ENCODE measurements at regions not wholly inside any gene's neighbourhood (a gene's known extent, or its start where the extent isn't known, plus 50 kb on each side); places are given as distances from the start of the nearest gene placed in this dataset.

- no peak for DNase-seq (ENCODE audit: low read depth in 2 of 3, low spot score in 1 of 3)
Measured at GRCh38 chr13:105474983-105475610, 1060.4 kb downstream of the EFNB2 start.

- DNase-seq (ENCODE audit: low read depth in 2 of 3, low spot score in 1 of 3): no peak
Measured at GRCh38 chr13:105471673-105472072, 1063.8 kb downstream of the EFNB2 start.

DNA sequence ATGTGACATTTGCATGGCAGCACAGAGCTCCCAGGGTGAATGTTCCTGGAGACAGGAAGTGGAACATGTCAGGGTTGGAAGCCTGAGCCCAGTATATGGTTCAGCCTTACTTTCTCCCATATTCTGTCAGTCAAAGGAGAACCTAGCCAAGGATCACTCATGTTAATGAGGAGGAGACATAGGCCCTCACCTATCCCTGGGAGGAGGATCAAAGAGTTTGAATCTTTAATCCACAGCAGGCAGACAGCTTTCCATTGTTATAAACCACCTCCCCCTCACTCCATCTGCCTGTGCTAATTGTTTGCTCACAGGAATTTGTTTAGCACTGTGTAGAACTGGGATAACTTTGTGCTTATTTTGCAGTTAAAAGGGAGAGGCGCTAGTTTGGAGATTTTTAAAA lies 1069.1 kb downstream of the EFNB2 start:
- no peak for DNase-seq (ENCODE audit: low read depth in 2 of 3, low spot score in 1 of 3)

GRCh38 chr13:105465745-105466144 lies 1069.7 kb downstream of the EFNB2 start, which contains the start of gene DAOA:
TSS of gene DAOA (plus strand) at chr13:105466045.
- DNase-seq (ENCODE audit: low read depth in 2 of 3, low spot score in 1 of 3): no peak

GRCh38 chr13:105465251-105465650 lies 1070.2 kb downstream of the EFNB2 start:
- no peak for DNase-seq (ENCODE audit: low read depth in 2 of 3, low spot score in 1 of 3)

DNA sequence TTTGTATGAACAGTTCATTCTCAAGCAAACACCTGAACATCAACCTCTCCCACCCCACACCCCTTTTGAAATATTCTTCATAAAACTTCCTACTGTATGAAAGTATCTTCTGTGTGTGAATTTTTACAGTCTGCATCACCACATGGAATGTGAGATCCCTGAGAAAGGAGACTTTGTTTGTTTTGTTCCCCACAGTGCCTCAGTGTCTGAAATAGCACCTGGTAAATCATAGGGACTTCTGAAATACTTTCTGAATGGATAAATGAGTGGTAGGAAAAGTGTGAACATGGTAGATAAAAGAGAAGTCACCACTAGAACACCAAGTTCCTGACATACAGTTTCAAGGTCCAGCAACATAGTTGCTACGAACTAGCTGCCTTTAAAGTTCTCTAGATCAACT lies 1071.2 kb downstream of the EFNB2 start:
- DNase-seq (ENCODE audit: low read depth in 2 of 3, low spot score in 1 of 3): no peak

DNA sequence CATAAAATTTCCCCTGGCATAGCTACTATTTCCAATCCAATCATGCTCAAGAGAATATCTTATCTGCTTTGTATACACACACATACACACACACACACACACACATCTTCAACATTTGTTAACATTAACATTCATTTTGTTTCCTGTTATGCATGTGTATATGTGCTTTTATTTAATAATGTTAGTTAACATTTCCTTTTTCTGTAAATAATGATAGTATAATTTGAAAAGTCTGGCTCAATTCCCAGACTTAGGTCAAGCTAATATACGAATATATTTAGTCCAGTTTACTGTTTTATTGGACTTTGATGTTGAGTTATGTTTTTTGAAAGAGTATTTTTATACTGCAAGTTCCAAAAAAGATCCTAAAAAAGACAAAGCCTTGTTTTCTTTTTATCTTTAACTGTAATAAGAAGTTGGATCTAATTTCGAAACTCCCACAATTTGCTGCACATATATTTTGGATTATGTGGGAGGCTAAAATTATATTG lies 1072.4 kb downstream of the EFNB2 start:
- DNase-seq (ENCODE audit: low read depth in 2 of 3, low spot score in 1 of 3): no peak

DNA sequence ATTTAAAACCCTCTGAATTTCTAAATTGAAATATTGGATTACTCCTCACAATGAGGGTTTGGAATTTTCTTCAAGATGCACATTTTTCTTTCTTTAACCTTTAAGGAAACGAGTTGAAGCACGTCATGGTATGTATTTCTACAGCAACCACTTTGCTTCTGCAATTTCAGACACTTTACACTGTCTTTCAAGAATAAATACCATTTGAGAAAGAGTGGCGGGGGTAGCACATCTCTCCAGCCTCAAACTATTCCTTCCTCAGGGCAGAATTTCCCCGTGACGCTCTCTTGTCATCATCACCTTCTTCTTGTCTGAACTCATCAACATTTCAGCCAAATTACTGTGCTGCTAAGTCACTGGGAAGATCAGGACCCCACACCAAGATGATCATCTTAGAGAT lies 1073.4 kb downstream of the EFNB2 start:
- DNase-seq (ENCODE audit: low read depth in 2 of 3, low spot score in 1 of 3): no peak

DNA sequence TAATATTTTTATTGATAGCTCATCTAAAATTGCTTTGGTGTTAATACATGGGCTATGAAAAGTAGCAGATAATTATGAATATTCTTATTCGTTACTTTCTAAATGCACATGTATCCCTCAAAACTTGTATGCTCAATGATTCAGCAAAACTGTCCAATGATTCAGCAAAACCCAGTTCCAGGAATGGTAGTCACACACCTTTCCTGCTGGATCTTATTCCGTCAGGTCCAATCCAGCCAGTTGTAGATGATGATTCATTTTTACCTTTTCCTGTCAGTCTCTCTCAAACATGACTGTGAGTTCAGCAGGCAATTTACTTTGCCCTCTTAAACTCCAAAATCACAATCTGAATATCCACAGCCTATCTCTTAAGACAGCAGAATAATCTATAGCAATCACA lies 1082.6 kb downstream of the EFNB2 start:
- DNase-seq (ENCODE audit: low read depth in 2 of 3, low spot score in 1 of 3): no peak

DNA sequence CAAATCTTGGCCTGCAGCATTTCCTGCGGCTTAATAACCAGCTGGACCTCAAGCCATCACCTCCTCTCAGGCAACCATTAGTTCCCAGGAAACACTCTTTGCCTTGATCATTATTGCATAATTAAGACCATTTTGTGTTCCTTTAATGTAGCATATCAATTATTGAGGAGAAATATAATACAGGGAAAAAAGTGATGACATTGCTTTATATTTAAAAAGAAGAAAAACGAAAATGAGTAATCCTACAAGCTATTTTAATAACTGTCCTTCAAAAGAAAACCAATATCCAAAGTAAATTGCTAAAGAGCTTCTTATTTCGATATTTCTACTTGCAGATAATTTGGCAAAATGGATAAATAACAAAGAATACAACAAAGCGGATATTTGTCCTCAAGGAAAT lies 1084.7 kb downstream of the EFNB2 start:
- DNase-seq (ENCODE audit: low read depth in 2 of 3, low spot score in 1 of 3): no peak

- no peak for DNase-seq (ENCODE audit: low read depth in 2 of 3, low spot score in 1 of 3)
Measured at GRCh38 chr13:105448811-105449210, 1086.7 kb downstream of the EFNB2 start.

GRCh38 chr13:105446197-105446596 lies 1089.3 kb downstream of the EFNB2 start:
- DNase-seq (ENCODE audit: low read depth in 2 of 3, low spot score in 1 of 3): no peak

GRCh38 chr13:105445796-105446195 lies 1089.7 kb downstream of the EFNB2 start:
- no peak for DNase-seq (ENCODE audit: low read depth in 2 of 3, low spot score in 1 of 3)

DNA sequence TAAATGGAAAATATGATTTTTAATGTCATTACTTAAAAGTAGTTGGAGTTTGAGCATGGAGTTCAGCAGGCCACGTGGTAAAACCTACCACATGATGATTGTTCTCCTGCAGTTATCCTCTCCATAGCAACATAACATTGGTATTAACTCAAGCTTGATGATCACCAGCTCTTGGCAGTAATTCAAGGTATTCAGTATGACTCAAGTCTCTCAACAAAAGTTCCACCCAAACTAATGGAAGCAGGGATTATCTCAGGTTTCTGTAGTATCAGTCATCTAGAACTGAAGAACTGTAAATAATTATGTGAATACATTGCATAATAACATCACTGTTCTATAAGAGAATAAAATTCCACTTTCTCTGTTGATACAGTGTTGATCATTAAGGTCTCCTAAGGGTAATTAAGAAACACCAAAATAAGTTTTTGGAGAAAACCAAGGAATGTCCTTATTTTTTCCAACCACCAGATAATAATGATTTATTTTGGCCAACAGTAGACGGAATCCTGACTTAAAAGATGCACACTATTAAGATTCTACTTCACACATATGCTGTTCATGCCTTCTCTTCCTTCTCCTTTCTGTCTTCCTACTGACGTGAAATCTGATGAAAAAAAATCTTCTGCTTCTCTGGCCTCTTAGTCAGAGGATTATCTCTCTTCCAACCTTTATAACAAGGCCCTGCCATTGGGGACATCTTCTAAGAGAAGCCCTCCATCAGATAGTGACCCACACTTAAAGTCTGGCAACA lies 1092.3 kb downstream of the EFNB2 start:
- no peak for DNase-seq (ENCODE audit: low read depth in 2 of 3, low spot score in 1 of 3)

GRCh38 chr13:105442040-105442439 lies 1093.4 kb downstream of the EFNB2 start:
- no peak for DNase-seq (ENCODE audit: low read depth in 2 of 3, low spot score in 1 of 3)

GRCh38 chr13:105441051-105441750 lies 1094.3 kb downstream of the EFNB2 start:
- DNase-seq (ENCODE audit: low read depth in 2 of 3, low spot score in 1 of 3): no peak

DNA sequence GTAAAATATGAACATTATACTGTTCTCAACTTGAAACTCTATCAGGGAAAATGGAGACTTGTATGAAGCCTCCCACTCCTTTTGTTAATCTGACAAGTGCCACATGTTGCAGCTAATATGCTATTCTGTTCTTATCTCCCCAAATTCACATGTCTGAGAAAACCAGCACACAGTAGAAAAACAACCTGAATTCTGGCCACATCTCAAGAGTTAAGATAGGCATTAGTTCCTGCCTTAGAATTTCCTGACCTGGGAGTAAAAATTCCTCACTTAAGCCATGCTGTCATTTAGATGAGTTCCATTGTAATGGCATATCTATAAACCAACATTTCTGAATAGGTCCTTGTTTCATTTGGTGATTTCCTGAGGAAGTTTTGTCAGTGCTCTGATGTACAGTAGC lies 1098.5 kb downstream of the EFNB2 start:
- DNase-seq (ENCODE audit: low read depth in 2 of 3, low spot score in 1 of 3): no peak

DNA sequence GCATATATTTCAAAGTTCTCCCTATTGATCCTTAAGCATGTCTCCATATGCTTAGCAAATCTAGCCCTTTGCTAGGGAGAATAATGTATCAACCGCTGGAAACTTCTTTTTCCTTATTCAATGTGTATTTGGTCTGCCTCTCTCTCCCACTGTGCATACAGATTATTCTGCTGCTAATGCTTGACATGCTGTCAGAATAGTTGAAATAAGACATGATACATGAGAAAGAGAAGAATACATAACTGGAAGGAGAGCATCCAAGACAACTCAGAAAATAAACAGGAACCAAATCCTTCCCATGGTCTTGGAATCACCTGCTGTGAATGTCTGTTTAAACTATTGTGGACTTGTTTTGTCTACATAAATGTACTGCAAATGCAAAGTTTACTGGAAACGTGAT lies 1103.0 kb downstream of the EFNB2 start:
- DNase-seq (ENCODE audit: low read depth in 2 of 3, low spot score in 1 of 3): no peak

- DNase-seq (ENCODE audit: low read depth in 2 of 3, low spot score in 1 of 3): no peak
Measured at GRCh38 chr13:105428811-105429210, 1106.7 kb downstream of the EFNB2 start.

GRCh38 chr13:105426441-105426840 lies 1109.0 kb downstream of the EFNB2 start:
- no peak for DNase-seq (ENCODE audit: low read depth in 2 of 3, low spot score in 1 of 3)

DNA sequence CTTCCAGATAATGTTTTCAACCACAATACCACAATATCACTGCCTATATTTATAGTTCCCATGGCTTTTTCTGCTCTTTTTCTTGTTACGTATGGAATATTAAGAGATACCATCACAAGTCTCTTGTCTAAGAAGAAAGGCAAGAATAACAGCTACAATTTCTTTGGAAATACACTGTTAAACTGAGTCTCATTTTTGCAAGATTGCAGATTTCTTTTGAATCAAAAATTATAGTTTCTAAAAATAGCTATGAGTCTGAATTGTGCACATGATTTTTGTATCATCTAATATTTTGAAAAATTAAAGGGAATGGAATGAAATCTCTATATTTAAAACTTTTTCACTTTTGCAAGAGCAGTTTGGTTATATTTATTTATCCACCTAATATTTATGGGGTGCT lies 1120.8 kb downstream of the EFNB2 start:
- DNase-seq (ENCODE audit: low read depth in 2 of 3, low spot score in 1 of 3): no peak

DNA sequence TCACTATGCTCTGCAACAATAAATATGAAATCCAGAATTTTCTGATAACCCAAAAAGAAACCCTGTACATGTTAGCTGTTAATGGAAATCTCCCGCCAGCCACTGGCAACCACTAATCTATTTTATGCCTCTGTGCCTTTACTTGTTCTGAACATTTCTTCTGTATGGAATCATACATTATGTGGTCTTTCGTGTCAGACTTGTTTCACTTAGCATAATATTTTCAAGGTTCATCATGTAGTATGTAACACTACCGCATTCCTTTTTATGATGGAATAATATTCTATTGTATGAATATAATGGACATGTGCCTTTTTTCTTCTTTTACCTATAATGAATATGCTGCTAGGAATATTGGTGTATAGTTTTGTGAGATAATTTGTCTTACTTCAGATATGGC lies 1123.3 kb downstream of the EFNB2 start:
- DNase-seq (ENCODE audit: low read depth in 2 of 3, low spot score in 1 of 3): no peak
